ENCODE measurements at regions not wholly inside any gene's neighbourhood (a gene's known extent, or its start where the extent isn't known, plus 50 kb on each side); places are given as distances from the start of the nearest gene placed in this dataset.

DNA sequence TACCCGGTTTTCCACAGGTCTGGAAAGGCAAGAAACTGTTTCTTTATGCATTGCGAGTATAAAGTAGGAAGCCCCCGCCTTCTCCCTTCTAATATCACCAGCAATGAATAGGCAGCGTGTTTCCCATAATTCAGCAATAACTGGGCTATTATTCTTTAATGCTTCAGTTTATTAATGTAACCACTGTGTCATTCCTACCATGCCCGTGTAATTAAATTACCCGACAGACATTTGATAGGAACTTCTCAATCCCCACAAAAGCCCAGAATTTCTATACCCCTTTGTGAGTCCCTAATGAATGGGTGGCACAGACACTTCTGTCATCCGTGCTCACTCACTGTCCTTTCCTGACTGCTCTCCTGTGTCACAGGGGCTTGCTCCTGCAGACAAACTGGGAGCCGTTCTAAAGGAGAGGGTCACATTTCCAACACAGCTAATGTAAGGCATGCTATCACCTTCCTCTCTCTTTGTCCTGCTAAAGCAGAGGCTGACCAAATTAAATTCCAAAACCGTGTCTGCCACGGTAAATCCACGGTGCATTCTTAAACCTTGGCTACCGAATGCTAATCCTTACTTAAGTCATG lies 108.5 kb upstream of the MID1 start:
- H3K4me1 ChIP-seq = no peaks in the 10 kb centered on the region
- no peak for TF ChIP-seq POLR2AphosphoS5 (IDR thresholded peaks at IDR 0.05)
- no peak overlapping the region for H3K27ac ChIP-seq
- H3K27me3 ChIP-seq = no peaks in the 10 kb centered on the region
- no peaks in the 10 kb centered on the region for H3K36me3 ChIP-seq
- ATAC-seq = no peak
- H3K4me3 ChIP-seq = no peak overlapping the region
- H3K9me3 ChIP-seq = no peaks in the 10 kb centered on the region
- 70 to 76% methylated on average over 10 to 11 of the region's 12 CpGs for whole genome bisulfite sequencing, 2 donors (ENCODE audit: low coverage in 1 of 2)

DNA sequence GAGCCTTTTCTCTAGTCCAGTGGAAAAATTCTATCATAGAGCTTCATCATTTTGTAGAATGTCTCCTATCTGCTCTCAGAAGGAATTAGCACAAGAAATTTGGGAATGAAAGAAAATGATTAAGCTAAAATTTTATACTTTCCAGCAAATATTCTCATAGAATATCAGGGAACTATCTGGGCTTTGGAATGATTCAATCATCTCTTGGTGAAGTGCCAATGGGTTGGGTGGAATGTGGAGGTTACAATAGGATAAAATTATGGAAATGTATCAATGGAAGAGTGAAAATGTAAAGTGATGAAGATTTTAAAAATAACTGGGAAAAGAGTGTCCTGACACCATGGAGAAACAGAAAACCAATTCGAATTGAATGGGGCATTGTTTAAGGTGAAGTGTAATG lies 119.0 kb upstream of the MID1 start:
- Histone ChIP-seq H3K4me1 (no peaks in the 10 kb centered on the region), H3K4me3 (no peak overlapping the region), H3K36me3 (no peaks in the 10 kb centered on the region), H3K27me3 (no peaks in the 10 kb centered on the region), H3K27ac (no peak overlapping the region), H3K9me3 (no peaks in the 10 kb centered on the region)
- no peak for ATAC-seq
- no peak for TF ChIP-seq EP300 (IDR thresholded peaks at IDR 0.05)
- no peak for TF ChIP-seq CTCF (IDR thresholded peaks at IDR 0.05)
- no peak for TF ChIP-seq POLR2AphosphoS5 (IDR thresholded peaks at IDR 0.05)
- TF ChIP-seq POLR2A (IDR thresholded peaks at IDR 0.05) = no peak
- WGBS, 2 donors (ENCODE audit: low coverage in 1 of 2) = 20 to 100% methylated on average over 1 of the region's 1 CpG

GRCh38 chrX:10741003-10741402 lies 120.6 kb upstream of the MID1 start:
- WGBS, 2 donors (ENCODE audit: low coverage in 1 of 2) = 6 to 34% methylated on average over 3 of the region's 3 CpGs
- Histone ChIP-seq H3K4me1 (no peaks in the 10 kb centered on the region), H3K27me3 (no peaks in the 10 kb centered on the region), H3K9me3 (no peaks in the 10 kb centered on the region), H3K36me3 (no peaks in the 10 kb centered on the region), H3K4me3 (no peak overlapping the region), H3K27ac (no peak overlapping the region)
- TF ChIP-seq CTCF (IDR thresholded peaks at IDR 0.05) (no peak), EP300 (IDR thresholded peaks at IDR 0.05) (no peak), POLR2A (IDR thresholded peaks at IDR 0.05) (no peak), POLR2AphosphoS5 (IDR thresholded peaks at IDR 0.05) (no peak)
- ATAC-seq = no peak

- no peaks in the 10 kb centered on the region for H3K27me3 ChIP-seq
- 57 to 100% methylated on average over 1 of the region's 2 CpGs for WGBS, 2 donors (ENCODE audit: low coverage in 1 of 2)
- TF ChIP-seq CTCF (IDR thresholded peaks at IDR 0.05) (no peak), EP300 (IDR thresholded peaks at IDR 0.05) (no peak), POLR2A (IDR thresholded peaks at IDR 0.05) (no peak), POLR2AphosphoS5 (IDR thresholded peaks at IDR 0.05) (no peak)
Observed at GRCh38 chrX:10741550-10741949, 121.2 kb upstream of the MID1 start.

GRCh38 chrX:10743476-10743875 lies 123.1 kb upstream of the MID1 start:
- Histone ChIP-seq H3K27me3 (no peaks in the 10 kb centered on the region), H3K36me3 (no peaks in the 10 kb centered on the region), H3K4me3 (no peak overlapping the region), H3K9me3 (no peaks in the 10 kb centered on the region), H3K27ac (no peak overlapping the region), H3K4me1 (no peaks in the 10 kb centered on the region)
- WGBS, 2 donors (ENCODE audit: low coverage in 1 of 2) = 79 to 88% methylated on average over 2 of the region's 2 CpGs
- TF ChIP-seq EP300 (IDR thresholded peaks at IDR 0.05) = no peak
- no peak for TF ChIP-seq CTCF (IDR thresholded peaks at IDR 0.05)
- TF ChIP-seq POLR2A (IDR thresholded peaks at IDR 0.05) = no peak
- TF ChIP-seq POLR2AphosphoS5 (IDR thresholded peaks at IDR 0.05) = no peak
- ATAC-seq = no peak

More at GRCh38 chrX:10741550-10741949, 121.2 kb upstream of the MID1 start:
- Histone ChIP-seq H3K36me3 (no peaks in the 10 kb centered on the region), H3K27ac (no peak overlapping the region), H3K9me3 (no peaks in the 10 kb centered on the region), H3K4me1 (no peaks in the 10 kb centered on the region), H3K4me3 (no peak overlapping the region)
- ATAC-seq = no peak

Measured in gastroesophageal sphincter (tissue), 4 donors.